Fibroblast of lung (primary cell): ENCODE measurements at regions not wholly inside any gene's neighbourhood (a gene's known extent, or its start where the extent isn't known, plus 50 kb on each side); places are given as distances from the start of the nearest gene placed in this dataset.
"Not testable (repeated sequence)": the region's sequence is repeated elsewhere in the genome, so short reads cannot be mapped to it uniquely, and the experiment has no call there.

Experiments
- DNase-seq, 2 donors: peaks; one replicate each; pipeline versions ENCODE4 v3.0.0 to v3.0.0-alpha.2; 2010; ENCODE audit warnings: low read depth in 2 of 2
- H2AFZ ChIP-seq: 2 replicates; pipeline ENCODE4 v1.5.1; 2012; ENCODE audit warnings: low read length, control low read depth, inconsistent platforms
- H3K27ac ChIP-seq: 2 replicates; pipeline ENCODE4 v1.5.1; 2011; ENCODE audit warnings: low read length, control low read depth; ENCODE audit not compliant: insufficient read depth
- H3K27me3 ChIP-seq: 2 replicates; pipeline ENCODE4 v1.5.1; 2011; ENCODE audit warnings: mild to moderate bottlenecking, low read length; ENCODE audit not compliant: control insufficient read depth, insufficient read depth
- H3K36me3 ChIP-seq: 2 replicates; pipeline ENCODE4 v1.5.1; 2011; ENCODE audit warnings: low read length; ENCODE audit not compliant: control insufficient read depth, insufficient read depth
- H3K4me1 ChIP-seq: 2 replicates; pipeline ENCODE4 v1.5.1; 2011; ENCODE audit warnings: low read length; ENCODE audit not compliant: control insufficient read depth, insufficient read depth; ENCODE audit errors: extremely low read depth
- H3K4me2 ChIP-seq: 2 replicates; pipeline ENCODE4 v1.5.1; 2011; ENCODE audit warnings: low read length, control low read depth; ENCODE audit not compliant: insufficient read depth; ENCODE audit errors: extremely low read depth
- H3K4me3 ChIP-seq, 4 experiments: fragments of 200-600 bp in 1 of 4; sonication (generic) in 1 of 4; replicated peaks in 1 of 4; 2 replicates each; pipeline ENCODE4 v1.5.1; 2011 to 2016; ENCODE audit warnings: low read length in 4 of 4, low read depth in 3 of 4, mild to moderate bottlenecking in 3 of 4, control low read depth in 2 of 4, inconsistent platforms in 1 of 4, mixed read lengths in 1 of 4; ENCODE audit not compliant: insufficient read depth in 1 of 4; ENCODE audit errors: control extremely low read depth in 1 of 4
- H3K79me2 ChIP-seq: 2 replicates; pipeline ENCODE4 v1.5.1; 2012; ENCODE audit warnings: mild to moderate bottlenecking, low read length, inconsistent platforms; ENCODE audit not compliant: control insufficient read depth, insufficient read depth
- H3K9ac ChIP-seq: 2 replicates; pipeline ENCODE4 v1.5.1; 2011; ENCODE audit warnings: mild to moderate bottlenecking, low read length, control low read depth; ENCODE audit not compliant: insufficient read depth
- H3K9me3 ChIP-seq: 2 replicates; pipeline ENCODE4 v1.5.1; 2012; ENCODE audit warnings: low read depth, low read length; ENCODE audit not compliant: control insufficient read depth, insufficient read depth
- H4K20me1 ChIP-seq: 2 replicates; pipeline ENCODE4 v1.5.1; 2011; ENCODE audit warnings: low read length; ENCODE audit not compliant: control insufficient read depth, insufficient read depth; ENCODE audit errors: extremely low read depth
- EZH2 ChIP-seq: IDR thresholded peaks from 2 replicates; pipeline ENCODE4 v1.5.1; 2012; ENCODE audit warnings: low read length, control low read depth, mild to moderate bottlenecking; ENCODE audit errors: missing control alignments
- TF ChIP-seq, protein P1 (sequence below), 2 donors: IDR thresholded peaks in 1 of 2; conservative IDR thresholded peaks in 1 of 2; 1 replicate in 1 of 2; 2 replicates in 1 of 2; pipeline ENCODE4 v1.5.1; 2011 to 2012; ENCODE audit warnings: low read length in 2 of 2, control low read depth in 1 of 2, inconsistent platforms in 1 of 2, low read depth in 1 of 2, mild to moderate bottlenecking in 1 of 2

DNA sequence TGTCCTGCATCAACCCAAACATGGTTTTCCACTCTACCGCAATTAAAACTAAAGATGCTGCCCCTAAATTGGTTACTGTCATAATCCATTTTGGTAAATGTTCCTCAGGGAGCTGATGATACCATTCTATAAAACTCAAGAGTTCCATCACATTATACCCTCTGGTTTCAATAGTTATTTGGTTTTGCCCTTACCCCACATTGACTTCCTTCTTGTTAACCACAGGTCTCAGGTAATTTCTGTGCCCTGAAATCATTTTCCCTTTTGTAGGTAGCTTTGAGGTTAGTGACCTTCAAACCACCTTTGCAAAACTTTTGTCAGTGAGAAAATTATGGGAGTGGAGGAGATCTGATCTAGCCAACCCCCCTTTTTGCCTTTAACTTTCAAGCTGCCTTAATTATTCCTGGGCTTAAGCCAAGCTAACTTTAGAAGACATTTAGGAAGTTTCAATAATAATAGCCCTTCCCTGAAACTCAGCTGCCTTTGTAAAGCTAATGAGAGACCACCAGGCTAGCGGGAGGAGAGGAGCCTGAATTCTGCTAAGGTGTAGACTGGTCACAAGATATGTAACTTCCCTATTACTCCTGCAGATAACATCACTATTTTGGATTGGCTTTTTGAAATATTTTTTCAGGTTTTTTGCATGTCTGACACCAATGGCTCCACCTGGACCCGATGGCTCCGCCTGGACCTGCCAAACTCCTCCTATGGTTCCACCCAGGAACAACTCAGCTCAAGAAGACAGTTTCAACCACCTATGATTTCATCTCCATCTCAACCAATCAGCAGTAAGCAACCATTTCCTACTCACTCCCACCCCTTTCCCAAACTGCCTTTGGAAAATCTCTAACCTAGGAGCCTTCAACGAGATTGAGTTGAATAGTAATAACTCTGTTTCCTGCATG is 224.9 kb downstream of the HS3ST3B1 start:
- H3K4me2 ChIP-seq, result no peak overlapping the region
- H3K27me3 ChIP-seq, result no peaks in the 10 kb centered on the region
- DNase-seq, result no peak
- no peak for TF ChIP-seq EZH2
- TF ChIP-seq, protein P1, sequence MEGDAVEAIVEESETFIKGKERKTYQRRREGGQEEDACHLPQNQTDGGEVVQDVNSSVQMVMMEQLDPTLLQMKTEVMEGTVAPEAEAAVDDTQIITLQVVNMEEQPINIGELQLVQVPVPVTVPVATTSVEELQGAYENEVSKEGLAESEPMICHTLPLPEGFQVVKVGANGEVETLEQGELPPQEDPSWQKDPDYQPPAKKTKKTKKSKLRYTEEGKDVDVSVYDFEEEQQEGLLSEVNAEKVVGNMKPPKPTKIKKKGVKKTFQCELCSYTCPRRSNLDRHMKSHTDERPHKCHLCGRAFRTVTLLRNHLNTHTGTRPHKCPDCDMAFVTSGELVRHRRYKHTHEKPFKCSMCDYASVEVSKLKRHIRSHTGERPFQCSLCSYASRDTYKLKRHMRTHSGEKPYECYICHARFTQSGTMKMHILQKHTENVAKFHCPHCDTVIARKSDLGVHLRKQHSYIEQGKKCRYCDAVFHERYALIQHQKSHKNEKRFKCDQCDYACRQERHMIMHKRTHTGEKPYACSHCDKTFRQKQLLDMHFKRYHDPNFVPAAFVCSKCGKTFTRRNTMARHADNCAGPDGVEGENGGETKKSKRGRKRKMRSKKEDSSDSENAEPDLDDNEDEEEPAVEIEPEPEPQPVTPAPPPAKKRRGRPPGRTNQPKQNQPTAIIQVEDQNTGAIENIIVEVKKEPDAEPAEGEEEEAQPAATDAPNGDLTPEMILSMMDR (conservative IDR thresholded peaks at IDR 0.05 in 1 of 2, IDR thresholded peaks at IDR 0.05 in 1 of 2; ENCODE audit: low read depth in 1 of 2, low read length in 2 of 2), result no peak
- no peak overlapping the region for H3K9ac ChIP-seq
- H3K9me3 ChIP-seq, result no peaks in the 10 kb centered on the region
- H3K27ac ChIP-seq, result no peak overlapping the region
- H3K36me3 ChIP-seq, result no peaks in the 10 kb centered on the region
- H4K20me1 ChIP-seq, result no peaks in the 10 kb centered on the region
- H3K79me2 ChIP-seq, result no peaks in the 10 kb centered on the region
- H3K4me3 ChIP-seq, result no peak overlapping the region
- no peak overlapping the region for H2AFZ ChIP-seq
- H3K4me1 ChIP-seq, result no peaks in the 10 kb centered on the region

DNA sequence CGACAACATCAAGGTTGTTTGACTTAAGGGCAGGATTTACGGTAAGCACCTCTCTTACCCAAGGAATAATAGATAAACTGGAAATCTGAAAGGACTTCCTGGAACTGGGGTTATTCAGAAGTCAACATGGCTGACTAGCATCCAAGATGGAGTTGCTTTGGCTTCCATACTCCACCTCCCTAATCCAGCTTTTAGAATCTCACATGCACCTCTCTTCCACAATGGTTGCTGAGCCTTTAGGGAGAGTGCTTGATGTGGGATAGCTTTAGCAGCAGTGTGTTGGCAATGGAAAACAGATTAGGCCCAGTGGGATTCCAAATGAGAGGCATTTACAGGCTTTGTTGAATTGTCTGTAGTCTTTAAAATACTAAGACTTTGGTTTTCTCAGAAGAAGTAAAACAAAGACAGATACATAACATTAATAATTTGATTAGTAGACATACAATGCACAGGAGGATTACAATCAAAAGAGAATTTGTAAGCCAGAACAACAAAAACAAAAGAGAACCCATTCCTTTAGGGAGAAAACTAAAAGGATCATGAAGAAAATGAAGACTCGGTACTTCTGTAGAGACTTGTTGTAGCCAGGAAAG is 222.0 kb downstream of the HS3ST3B1 start:
- TF ChIP-seq, protein P1 (conservative IDR thresholded peaks at IDR 0.05 in 1 of 2, IDR thresholded peaks at IDR 0.05 in 1 of 2; ENCODE audit: low read depth in 1 of 2, low read length in 2 of 2), result no peak
- no peak for TF ChIP-seq EZH2
- H3K4me1 ChIP-seq, result no peaks in the 10 kb centered on the region
- no peak overlapping the region for H3K27ac ChIP-seq
- no peaks in the 10 kb centered on the region for H4K20me1 ChIP-seq
- DNase-seq, result no peak
- no peaks in the 10 kb centered on the region for H3K79me2 ChIP-seq
- no peaks in the 10 kb centered on the region for H3K36me3 ChIP-seq
- no peaks in the 10 kb centered on the region for H3K9me3 ChIP-seq
- no peak overlapping the region for H2AFZ ChIP-seq
- H3K9ac ChIP-seq, result no peak overlapping the region
- H3K4me3 ChIP-seq, result no peak overlapping the region
- no peak overlapping the region for H3K4me2 ChIP-seq
- no peaks in the 10 kb centered on the region for H3K27me3 ChIP-seq

DNA sequence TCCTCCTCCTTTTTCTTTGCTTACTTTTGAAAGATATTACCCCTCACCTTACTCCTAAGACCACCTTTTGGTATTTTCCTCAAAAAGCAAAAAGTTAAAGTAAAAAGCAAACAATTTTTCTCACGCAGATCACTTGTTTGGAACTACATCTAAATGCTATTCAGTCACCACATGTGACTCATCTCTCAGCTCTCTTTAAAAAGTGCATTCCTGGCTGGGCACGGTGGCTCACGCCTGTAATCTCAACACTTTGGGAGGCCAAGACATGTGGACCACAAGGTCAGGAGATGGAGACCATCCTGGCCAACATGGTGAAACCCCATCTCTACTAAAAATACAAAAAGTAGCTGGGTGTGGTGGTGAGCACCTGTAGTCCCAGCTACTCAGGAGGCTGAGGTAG is 218.0 kb downstream of the HS3ST3B1 start:
- H3K27ac ChIP-seq, H3K79me2 ChIP-seq, DNase-seq, H4K20me1 ChIP-seq, H3K4me3 ChIP-seq, H3K4me2 ChIP-seq, H3K9me3 ChIP-seq, H3K9ac ChIP-seq, H3K27me3 ChIP-seq, H3K36me3 ChIP-seq, H2AFZ ChIP-seq, H3K4me1 ChIP-seq: not testable (repeated sequence)
